H9 (cell line): ENCODE measurements at regions not wholly inside any gene's neighbourhood (a gene's known extent, or its start where the extent isn't known, plus 50 kb on each side); places are given as distances from the start of the nearest gene placed in this dataset.

Experiments used
- DNase-seq: peaks from one replicate; pipeline ENCODE4 v3.0.0-alpha.2; 2017
- H2AFZ ChIP-seq: one replicate; pipeline ENCODE4 v1.6.1; 2013; ENCODE audit warnings: mild to moderate bottlenecking, low read length, control low read depth, moderate library complexity
- H2AK5ac ChIP-seq: 2 replicates; pipeline ENCODE4 v1.6.1; 2013; ENCODE audit warnings: low read length, control low read depth, mixed read lengths; ENCODE audit not compliant: insufficient read length
- H2BK120ac ChIP-seq: one replicate; pipeline ENCODE4 v1.6.1; 2013; ENCODE audit warnings: low read depth, mild to moderate bottlenecking, low read length, control low read depth, inconsistent platforms; ENCODE audit not compliant: poor library complexity, severe bottlenecking
- H2BK12ac ChIP-seq: 2 replicates; pipeline ENCODE4 v1.6.1; 2013; ENCODE audit warnings: low read length, control low read depth, mixed read lengths, low read depth; ENCODE audit not compliant: insufficient read length
- H2BK15ac ChIP-seq: 2 replicates; pipeline ENCODE4 v1.6.1; 2013; ENCODE audit warnings: low read depth, low read length, control low read depth
- H2BK20ac ChIP-seq: one replicate; pipeline ENCODE4 v1.6.1; 2013; ENCODE audit warnings: low read depth, mild to moderate bottlenecking, low read length, control low read depth, inconsistent platforms; ENCODE audit not compliant: poor library complexity, severe bottlenecking
- H2BK5ac ChIP-seq: 2 replicates; pipeline ENCODE4 v1.6.1; 2013; ENCODE audit warnings: low read length, control low read depth, mixed read lengths; ENCODE audit not compliant: insufficient read length
- H3K14ac ChIP-seq: 2 replicates; pipeline ENCODE4 v1.6.1; 2013; ENCODE audit warnings: low read length, control low read depth; ENCODE audit not compliant: insufficient read depth
- H3K18ac ChIP-seq: 2 replicates; pipeline ENCODE4 v1.6.1; 2013; ENCODE audit warnings: low read depth, mild to moderate bottlenecking, mixed read lengths, low read length, control low read depth; ENCODE audit not compliant: insufficient read length
- H3K23ac ChIP-seq: 2 replicates; pipeline ENCODE4 v1.6.1; 2013; ENCODE audit warnings: low read length, control low read depth, mixed read lengths, low read depth; ENCODE audit not compliant: insufficient read length
- H3K23me2 ChIP-seq: 2 replicates; pipeline ENCODE4 v1.6.1; 2013; ENCODE audit warnings: low read depth, mild to moderate bottlenecking, mixed read lengths, low read length, control low read depth; ENCODE audit not compliant: insufficient read length, poor library complexity, severe bottlenecking
- H3K27ac ChIP-seq: 2 replicates; pipeline ENCODE4 v1.5.1; 2013; ENCODE audit warnings: low read length, control low read depth, mixed read lengths, low read depth; ENCODE audit not compliant: insufficient read length
- H3K27me3 ChIP-seq: 2 replicates; pipeline ENCODE4 v1.6.1; 2013; ENCODE audit warnings: low read length, control low read depth, inconsistent platforms; ENCODE audit not compliant: insufficient read depth
- H3K4ac ChIP-seq: 2 replicates; pipeline ENCODE4 v1.6.1; 2013; ENCODE audit warnings: low read depth, mild to moderate bottlenecking, control low read depth, inconsistent platforms, low read length, moderate library complexity
- H3K4me1 ChIP-seq: 2 replicates; pipeline ENCODE4 v1.6.1; 2013; ENCODE audit warnings: low read length, control low read depth, inconsistent platforms; ENCODE audit not compliant: insufficient read depth
- H3K4me2 ChIP-seq: 2 replicates; pipeline ENCODE4 v1.6.1; 2013; ENCODE audit warnings: low read length, control low read depth, mixed read lengths; ENCODE audit not compliant: insufficient read length, insufficient read depth
- H3K56ac ChIP-seq: 2 replicates; pipeline ENCODE4 v1.6.1; 2013; ENCODE audit warnings: low read depth, mild to moderate bottlenecking, mixed read lengths, low read length, control low read depth; ENCODE audit not compliant: insufficient read length
- H3K79me1 ChIP-seq: 2 replicates; pipeline ENCODE4 v1.6.1; 2013; ENCODE audit warnings: low read depth, mild to moderate bottlenecking, moderate library complexity, low read length, control low read depth, inconsistent platforms; ENCODE audit not compliant: insufficient read depth, poor library complexity, severe bottlenecking
- H3K79me2 ChIP-seq: 2 replicates; pipeline ENCODE4 v1.6.1; 2013; ENCODE audit warnings: low read length, control low read depth, inconsistent platforms; ENCODE audit not compliant: insufficient read depth
- H3K9ac ChIP-seq: 2 replicates; pipeline ENCODE4 v1.6.1; 2013; ENCODE audit warnings: low read length, control low read depth, mixed read lengths; ENCODE audit not compliant: insufficient read length; ENCODE audit errors: extremely low read depth
- H3K9me3 ChIP-seq: one replicate; pipeline ENCODE4 v1.6.1; 2013; ENCODE audit warnings: low read depth, low read length, inconsistent platforms; ENCODE audit not compliant: control insufficient read depth
- H3T11ph ChIP-seq: one replicate; pipeline ENCODE4 v1.6.1; 2013; ENCODE audit warnings: mild to moderate bottlenecking, low read length, control low read depth, inconsistent platforms
- H4K20me1 ChIP-seq: one replicate; pipeline ENCODE4 v1.6.1; 2013; ENCODE audit not compliant: control insufficient read depth, insufficient read length, insufficient read depth
- H4K5ac ChIP-seq: 2 replicates; pipeline ENCODE4 v1.6.1; 2013; ENCODE audit warnings: low read depth, mild to moderate bottlenecking, mixed read lengths, low read length, control low read depth; ENCODE audit not compliant: insufficient read length
- H4K8ac ChIP-seq: replicated peaks from 2 replicates; pipeline ENCODE4 v1.6.1; 2013; ENCODE audit warnings: low read length, control low read depth, mixed read lengths, low read depth; ENCODE audit not compliant: insufficient read length
- H4K91ac ChIP-seq: 2 replicates; pipeline ENCODE4 v1.6.1; 2013; ENCODE audit warnings: low read depth, mild to moderate bottlenecking, moderate library complexity, mixed read lengths, low read length, control low read depth; ENCODE audit not compliant: insufficient read length
- H3K27ac Mint-ChIP-seq, 3 experiments: 2 replicates in 2 of 3; 3 replicates in 1 of 3; pipeline ENCODE4 v1.8.0; 2020 to 2021; ENCODE audit warnings: mixed read lengths in 3 of 3, mild to moderate bottlenecking in 1 of 3, moderate library complexity in 1 of 3
- H3K27me3 Mint-ChIP-seq: 2 replicates; pipeline ENCODE4 v1.8.0; 2021; ENCODE audit warnings: low read depth, mild to moderate bottlenecking, moderate library complexity, mixed read lengths
- H3K36me3 Mint-ChIP-seq, 3 experiments: 2 replicates in 2 of 3; 3 replicates in 1 of 3; pipeline ENCODE4 v1.8.0; 2020 to 2021; ENCODE audit warnings: low read depth in 3 of 3, mixed read lengths in 3 of 3; ENCODE audit not compliant: insufficient read depth in 1 of 3
- H3K4me1 Mint-ChIP-seq, 2 experiments: 2 replicates each; pipeline ENCODE4 v1.8.0; 2020; ENCODE audit warnings: mixed read lengths in 2 of 2
- H3K4me3 Mint-ChIP-seq, 2 experiments: 2 replicates in 1 of 2; 3 replicates in 1 of 2; pipeline ENCODE4 v1.8.0; 2020 to 2021; ENCODE audit warnings: mild to moderate bottlenecking in 2 of 2, mixed read lengths in 2 of 2, moderate library complexity in 1 of 2
- H3K9me3 Mint-ChIP-seq, 2 experiments: 2 replicates in 1 of 2; 3 replicates in 1 of 2; pipeline ENCODE4 v1.8.0; 2020; ENCODE audit warnings: mild to moderate bottlenecking in 2 of 2, mixed read lengths in 2 of 2, moderate library complexity in 1 of 2
- CTCF ChIP-seq: fragments of 200-600 bp; sonication (generic); conservative IDR thresholded peaks from 3 replicates; pipeline ENCODE4 v1.8.0; 2021; ENCODE audit warnings: antibody characterized with exemption, mild to moderate bottlenecking
- WGBS: extraction: QIAGEN DNeasy Blood & Tissue Kit; methylation state at CpG from one replicate; pipeline ENCODE4 v1.1.7; 2013; ENCODE audit warnings: missing lambda C conversion rate, low lambda C conversion rate, mixed read lengths; ENCODE audit not compliant: insufficient read length; ENCODE audit errors: extremely low coverage; 5-methylcytosine and 5-hydroxymethylcytosine counted together

- H3T11ph ChIP-seq, result no peak overlapping the region
- Mint-ChIP-seq H3K27me3 (no peaks in the 10 kb centered on the region), H3K9me3 (peaks cover 16 to 23% of the 10 kb centered on the region in 2 experiments), H3K4me3 (no peak overlapping the region), H3K27ac (no peak overlapping the region), H3K4me1 (no peaks in the 10 kb centered on the region), H3K36me3 (peaks cover 0 to 7% (median 6%) of the 10 kb centered on the region in 3 experiments; a peak in 4 of 7 replicates)
- H3K27me3 ChIP-seq, result no peaks in the 10 kb centered on the region
- H3K9ac ChIP-seq, result no peak overlapping the region
- no peak overlapping the region for H3K23ac ChIP-seq
- no peaks in the 10 kb centered on the region for H4K20me1 ChIP-seq
- no peaks in the 10 kb centered on the region for H3K4me1 ChIP-seq
- no peak overlapping the region for H4K8ac ChIP-seq
- H2BK5ac ChIP-seq, result no peak overlapping the region
- H3K79me1 ChIP-seq, result no peaks in the 10 kb centered on the region
- no peak overlapping the region for H3K56ac ChIP-seq
- no peak for TF ChIP-seq CTCF
- H2AK5ac ChIP-seq, result no peak overlapping the region
- H3K27ac ChIP-seq, result no peak overlapping the region
- no peaks in the 10 kb centered on the region for H3K23me2 ChIP-seq
- no CpG with 5 or more reads among the region's 2 CpGs for WGBS
- H4K91ac ChIP-seq, result no peak overlapping the region
- H2BK12ac ChIP-seq, result no peak overlapping the region
- no peak overlapping the region for H4K5ac ChIP-seq
- H3K14ac ChIP-seq, result no peak overlapping the region
- no peak overlapping the region for H3K4ac ChIP-seq
- no peaks in the 10 kb centered on the region for H3K79me2 ChIP-seq
- peak overlapping the region; percentile 18 for H2AFZ ChIP-seq
- no peak overlapping the region for H3K18ac ChIP-seq
- H3K9me3 ChIP-seq, result peaks cover 9% of the 10 kb centered on the region
- no peak for DNase-seq
- no peak overlapping the region for H3K4me2 ChIP-seq
- no peak overlapping the region for H2BK120ac ChIP-seq
- H2BK20ac ChIP-seq, result no peak overlapping the region
- H2BK15ac ChIP-seq, result no peak overlapping the region
These were observed 152.7 kb upstream of the FKBP1C start for GRCh38 chr6:63058601-63059000.
